NCI-H146 treated with DMSO at 0.1 percent for 48 hours (cell line): ENCODE measurements at regions not wholly inside any gene's neighbourhood (a gene's known extent, or its start where the extent isn't known, plus 50 kb on each side); places are given as distances from the start of the nearest gene placed in this dataset.

Experiments
- DNase-seq: peaks from one replicate; lab custom pipeline; 2025; ENCODE audit not compliant: unreplicated experiment; lab: John Stamatoyannopoulos, UW

DNA sequence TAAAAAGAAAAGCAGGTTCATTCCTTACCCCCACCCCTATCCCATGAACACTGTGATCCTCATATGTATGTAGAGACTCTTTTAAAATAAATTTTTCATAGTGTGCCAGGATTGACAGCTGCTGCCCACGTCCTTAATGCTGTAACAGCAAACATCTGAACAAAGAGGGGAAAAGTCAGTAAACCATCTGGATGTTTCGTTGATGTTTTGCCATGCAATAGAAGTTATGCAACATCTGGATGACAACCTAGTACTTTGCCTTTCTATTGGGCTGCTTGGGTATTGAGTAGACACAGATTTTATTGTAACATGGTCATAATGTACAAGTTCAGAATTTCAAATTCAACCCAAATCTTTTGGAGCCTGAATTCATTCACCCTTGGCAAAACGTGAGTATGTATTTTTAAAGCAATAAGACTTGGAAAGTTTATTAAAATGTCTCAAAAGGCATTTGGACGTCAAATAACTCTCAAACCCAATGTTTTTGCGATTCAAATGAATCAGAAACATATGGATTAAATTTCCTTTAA lies 500.3 kb downstream of the DHX35 start:
- no peak for DNase-seq

DNA sequence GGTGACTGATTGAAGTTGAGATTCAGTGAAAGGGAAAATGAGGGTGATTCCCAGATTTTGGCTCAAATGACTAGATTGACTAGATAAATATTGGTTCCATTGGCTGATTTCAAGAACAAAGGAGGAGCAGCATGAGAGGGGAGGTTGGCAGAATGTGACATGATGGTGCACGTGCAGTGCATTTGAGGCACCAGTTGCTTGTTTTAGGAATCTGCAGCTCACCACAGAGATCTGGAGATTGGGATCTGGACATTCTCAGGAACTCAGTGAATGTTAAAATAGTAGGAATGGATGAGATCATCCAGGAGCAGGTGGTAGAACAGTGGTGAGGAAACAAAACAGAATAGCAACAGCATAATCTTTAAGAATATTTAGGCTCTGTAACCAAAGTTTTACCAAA lies 496.3 kb downstream of the DHX35 start:
- DNase-seq = no peak

DNA sequence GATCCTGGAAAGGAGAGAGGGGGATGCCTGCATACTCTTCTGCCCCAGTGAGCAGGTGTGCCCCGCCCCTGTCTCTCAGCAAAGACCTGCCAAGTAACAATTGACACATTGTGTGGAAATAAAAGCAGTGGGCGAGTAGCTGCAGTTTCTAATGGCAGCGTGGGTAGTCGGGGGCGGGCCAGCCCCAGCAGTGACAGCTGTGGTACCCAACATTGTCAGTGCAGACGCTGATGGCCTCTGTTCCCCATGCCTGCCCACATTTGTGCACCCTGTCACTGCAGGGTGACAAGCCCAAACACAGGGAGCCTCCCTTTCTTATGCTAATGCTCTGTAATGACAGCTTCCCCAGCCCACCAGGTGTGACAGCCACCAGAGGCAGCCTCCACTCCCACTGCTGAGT lies 491.7 kb downstream of the DHX35 start:
- DNase-seq = no peak

DNA sequence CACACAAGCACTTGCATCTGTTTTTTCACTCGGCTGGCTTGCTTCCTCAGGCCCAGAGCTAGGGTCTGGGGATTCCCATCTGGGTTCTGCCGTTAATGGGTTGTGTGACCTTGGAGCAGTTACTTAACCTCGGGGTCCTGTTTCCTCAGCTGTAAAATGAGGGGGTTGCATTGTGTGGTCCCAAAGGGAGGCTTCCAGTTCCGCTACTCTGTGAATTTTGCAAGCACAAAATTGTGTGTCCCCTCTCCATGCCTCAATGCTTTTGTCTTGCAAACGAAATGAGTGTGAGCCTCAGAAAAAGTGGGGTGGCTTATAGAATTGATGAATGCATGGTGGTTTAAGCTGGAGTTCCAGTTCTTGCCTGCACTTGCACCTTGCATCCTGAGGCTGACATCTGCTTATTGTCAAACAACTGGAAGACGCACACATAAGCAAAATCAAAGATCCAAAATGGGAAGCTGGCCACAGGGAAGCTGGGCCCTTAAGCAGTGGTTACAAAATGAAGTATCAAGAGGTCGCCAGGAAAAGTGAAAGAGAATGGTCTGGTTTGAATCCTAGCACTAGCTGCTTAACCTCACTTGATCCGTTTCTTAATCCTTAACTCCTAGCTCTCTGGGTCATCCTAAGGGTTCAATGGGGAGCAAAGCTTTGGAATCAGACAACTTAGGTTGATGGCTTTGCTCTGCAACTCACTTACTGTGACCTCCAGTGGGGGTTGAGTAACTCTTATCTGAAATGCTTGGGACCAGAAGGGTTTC lies 490.6 kb downstream of the DHX35 start:
- DNase-seq = no peak

- no peak for DNase-seq
Observed at GRCh38 chr20:39451386-39451785, 489.2 kb downstream of the DHX35 start.

- DNase-seq = no peak
Observed at GRCh38 chr20:39446397-39446796, 484.3 kb downstream of the DHX35 start.

DNA sequence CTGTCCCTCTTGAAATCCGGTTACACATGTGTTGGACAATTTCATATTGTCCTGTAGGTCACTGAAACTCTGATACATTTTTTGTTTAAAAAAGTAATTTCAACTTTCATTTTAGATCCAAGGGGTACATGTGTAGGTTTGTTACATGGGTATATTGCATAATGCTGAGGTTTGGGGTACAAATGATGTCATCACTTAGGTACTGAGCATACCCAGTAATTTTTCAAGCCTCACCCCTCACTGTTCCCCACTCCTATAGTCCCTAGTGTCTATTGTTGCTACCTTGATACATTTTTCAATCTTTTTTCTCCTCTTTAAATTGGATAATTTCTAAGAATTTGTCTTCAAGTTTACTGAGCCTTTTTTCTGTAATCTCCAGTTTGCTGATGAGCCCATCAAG lies 483.0 kb downstream of the DHX35 start:
- no peak for DNase-seq

DNA sequence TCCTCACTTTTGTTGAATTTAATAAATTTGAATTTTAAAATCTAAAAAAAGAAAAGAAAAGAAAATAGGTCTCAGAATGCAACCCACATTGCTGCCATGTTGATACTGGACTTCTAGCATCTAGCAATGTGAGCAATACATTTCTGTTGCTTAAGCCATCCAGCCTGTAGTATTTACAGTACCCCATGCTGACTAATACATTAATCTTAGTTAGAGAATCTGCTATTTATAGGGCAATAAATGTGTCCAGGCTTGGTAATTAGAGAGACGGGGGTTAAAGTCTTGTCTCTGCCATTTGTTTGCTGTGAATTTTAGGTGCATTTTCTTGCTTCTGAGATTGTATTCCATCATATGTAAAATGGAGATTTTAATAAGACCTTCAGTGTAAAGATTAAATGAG lies 471.3 kb downstream of the DHX35 start:
- DNase-seq = no peak

DNA sequence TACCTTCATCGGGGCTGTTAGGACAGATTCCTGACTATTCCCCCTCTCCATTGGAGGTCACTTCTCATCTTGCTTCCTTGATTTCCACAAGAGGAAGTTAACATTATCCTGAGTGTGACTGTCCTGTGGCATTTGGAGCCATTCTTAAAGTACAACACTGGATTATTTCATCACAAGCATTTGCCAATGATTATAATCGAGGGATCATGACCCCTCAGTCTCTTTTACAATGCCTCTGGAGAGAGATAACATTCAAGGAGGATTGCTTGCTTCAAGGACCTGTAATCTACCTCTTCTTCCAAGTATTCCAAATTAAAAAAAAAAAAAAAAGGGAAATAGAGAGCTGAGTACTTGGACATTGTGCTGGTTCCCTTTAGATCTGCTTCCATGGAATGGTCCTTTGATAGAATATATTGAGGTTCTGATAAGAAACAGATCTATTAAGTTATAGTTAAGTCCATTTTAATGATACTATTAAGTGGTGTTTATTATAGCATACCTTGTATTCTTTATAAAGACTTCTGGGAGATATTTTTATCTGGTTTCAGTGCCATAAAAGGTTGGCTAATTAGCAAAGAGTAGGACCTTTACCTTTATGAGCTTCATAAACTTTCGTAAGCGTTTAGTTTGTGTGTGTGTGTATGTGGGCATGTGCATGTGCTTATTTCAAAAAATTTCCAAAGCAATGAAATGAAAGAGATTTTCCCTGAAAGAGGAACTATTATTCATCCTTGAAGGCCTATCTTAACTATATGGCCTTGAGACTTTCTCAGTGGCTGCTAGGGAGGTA lies 469.1 kb downstream of the DHX35 start:
- no peak for DNase-seq

GRCh38 chr20:39429726-39430125 lies 467.6 kb downstream of the DHX35 start:
- no peak for DNase-seq

DNA sequence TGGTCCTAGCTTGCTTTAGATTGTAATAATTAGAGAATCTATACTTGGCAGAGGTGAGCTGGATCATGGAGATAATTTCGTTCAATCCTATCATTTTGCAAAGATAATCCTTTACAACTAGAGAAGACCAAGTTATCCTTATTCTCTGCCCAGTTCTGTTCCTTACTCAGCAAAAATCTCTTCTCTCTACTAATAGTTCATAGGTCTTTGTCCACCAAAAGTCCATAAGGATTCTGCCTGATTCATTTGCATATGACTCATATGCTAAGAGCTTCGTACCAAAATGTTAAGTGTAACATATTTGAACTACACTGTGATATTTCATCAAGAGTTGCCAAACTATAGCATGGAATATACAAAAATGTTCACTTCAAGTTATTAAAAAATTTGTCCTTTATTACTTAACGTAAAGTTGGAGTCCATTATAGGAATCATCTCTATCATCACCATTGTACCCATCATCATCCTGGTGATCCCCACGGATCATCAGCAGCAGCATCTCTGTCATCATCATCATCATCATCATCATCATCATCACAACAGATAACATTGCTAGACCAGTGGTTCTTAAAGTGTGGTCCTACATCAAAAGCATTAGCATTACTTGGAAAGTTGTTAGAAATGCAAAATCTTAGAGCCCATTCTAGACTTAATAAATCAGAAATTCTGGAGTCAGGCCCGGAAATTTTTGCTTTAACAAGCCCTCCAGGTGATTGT lies 463.0 kb downstream of the DHX35 start:
- DNase-seq = no peak

- DNase-seq = no peak
Observed at GRCh38 chr20:39421571-39422105, 459.5 kb downstream of the DHX35 start.

- no peak for DNase-seq
Observed at GRCh38 chr20:39412091-39412490, 449.9 kb downstream of the DHX35 start.

- no peak for DNase-seq
Observed at GRCh38 chr20:39399463-39399862, 437.3 kb downstream of the DHX35 start.

DNA sequence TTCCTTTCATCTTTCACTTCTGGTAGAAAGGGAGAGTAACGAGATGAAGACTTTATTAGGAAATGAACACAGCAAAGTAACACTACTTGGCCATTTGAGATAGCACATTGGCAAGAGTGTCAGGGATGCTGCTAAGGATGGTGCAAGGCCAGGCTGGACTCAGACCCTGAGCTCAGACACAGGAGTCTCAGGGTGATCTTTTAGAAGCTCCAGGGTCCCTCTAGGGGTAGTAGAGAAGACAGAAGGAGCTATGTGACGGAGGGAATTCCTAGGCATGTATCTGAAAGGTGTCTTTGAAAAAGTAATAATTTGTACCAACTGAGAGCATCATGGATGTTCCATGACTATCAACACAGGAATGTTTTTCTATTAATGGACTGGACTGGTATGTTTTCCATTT lies 436.5 kb downstream of the DHX35 start:
- no peak for DNase-seq

DNA sequence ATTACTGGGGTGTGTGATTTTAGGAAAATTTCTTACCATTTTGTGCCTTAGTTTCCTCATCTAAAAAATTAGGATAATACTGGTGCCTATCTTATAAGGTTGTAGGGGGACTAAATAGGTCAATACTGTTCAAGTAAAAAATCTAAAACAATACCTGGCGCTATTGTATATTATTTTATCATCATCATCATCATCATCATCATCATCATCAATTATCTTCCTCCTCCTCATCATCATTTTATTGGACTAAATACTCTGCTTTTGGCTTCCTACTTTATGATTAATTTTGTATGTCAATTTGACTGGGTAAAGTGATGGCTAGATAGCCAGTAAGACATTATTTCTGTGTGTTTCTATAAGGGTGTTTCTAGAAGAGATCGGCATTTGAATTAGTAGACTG lies 435.5 kb downstream of the DHX35 start:
- no peak for DNase-seq

DNA sequence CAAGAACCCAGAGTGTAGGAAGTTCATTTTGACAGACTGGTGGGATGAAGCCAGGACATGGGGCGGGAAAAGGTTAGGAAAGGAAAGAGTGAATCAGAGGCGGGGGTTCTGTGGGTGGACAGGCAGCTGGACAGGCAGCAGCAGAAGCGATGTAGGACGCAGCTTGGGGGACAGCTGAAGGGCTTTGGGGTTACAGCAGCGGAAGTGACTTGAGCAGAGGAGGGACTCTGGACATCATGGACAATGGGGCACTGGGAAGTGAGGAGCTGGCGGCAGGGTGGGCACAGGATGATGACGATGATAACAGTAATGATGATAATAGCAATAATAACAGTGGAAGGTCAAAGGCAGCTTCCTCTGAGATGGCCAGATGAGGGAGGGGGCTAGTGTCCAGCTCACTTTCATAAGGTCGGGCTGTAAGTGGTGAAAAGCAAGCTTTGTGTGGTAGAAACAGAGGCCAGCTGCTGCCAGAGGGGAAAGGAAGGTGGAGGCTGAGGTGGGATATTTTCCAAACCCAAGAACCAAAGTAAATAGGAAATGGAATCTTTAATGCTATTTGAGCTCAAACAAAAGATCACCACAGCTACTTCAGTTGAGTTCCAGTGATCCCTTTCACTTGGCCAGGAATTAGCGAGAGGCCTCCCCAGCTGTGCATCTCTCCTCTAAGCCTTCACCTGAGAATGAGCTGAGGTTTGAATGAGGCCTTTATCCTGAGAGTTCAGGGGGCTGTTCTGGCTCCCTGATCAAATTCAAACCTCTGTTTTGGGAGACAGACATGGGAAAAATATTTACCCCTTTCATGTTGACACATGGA lies 433.5 kb downstream of the DHX35 start:
- no peak for DNase-seq

GRCh38 chr20:39394461-39394860 lies 432.3 kb downstream of the DHX35 start:
- DNase-seq = no peak

- DNase-seq = no peak
Observed at GRCh38 chr20:39390186-39390585, 428.0 kb downstream of the DHX35 start.

DNA sequence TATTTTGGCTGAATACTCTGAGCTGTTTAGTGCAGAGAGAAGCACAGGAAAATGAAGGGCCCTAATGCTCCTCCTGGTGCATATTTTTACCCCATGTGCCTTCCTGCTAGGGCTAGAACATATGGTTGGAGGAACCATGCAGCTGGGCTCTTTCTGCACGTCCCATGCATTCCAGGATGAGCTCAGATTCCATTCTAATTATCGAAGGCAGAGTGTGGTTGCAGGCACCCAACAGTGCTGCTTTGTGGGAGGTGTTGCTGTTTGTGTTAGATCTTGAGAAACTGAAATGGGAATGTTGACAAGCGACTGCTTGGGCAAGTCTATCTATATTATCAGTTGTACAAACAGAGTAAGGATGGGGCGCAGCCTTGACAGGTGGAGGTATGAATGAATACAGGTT lies 419.5 kb downstream of the DHX35 start:
- DNase-seq = no peak

- no peak for DNase-seq
Observed at GRCh38 chr20:39378776-39379175, 416.6 kb downstream of the DHX35 start.
